ENCODE measurements at regions not wholly inside any gene's neighbourhood (a gene's known extent, or its start where the extent isn't known, plus 50 kb on each side); places are given as distances from the start of the nearest gene placed in this dataset.

- H3K9me2 ChIP-seq (replicated peaks; ENCODE audit: insufficient read depth), result no peaks in the 10 kb centered on the region
- no peak for DNase-seq (ENCODE audit: low spot score)
- H3K4me3 ChIP-seq, result no peak overlapping the region
- H3K4me2 ChIP-seq, result no peak overlapping the region
- no peaks in the 10 kb centered on the region for H3K36me3 ChIP-seq (replicated peaks; ENCODE audit: insufficient read depth, low read depth)
- H3K79me2 ChIP-seq, result no peaks in the 10 kb centered on the region
- no peaks in the 10 kb centered on the region for H4K20me1 ChIP-seq (ENCODE audit: insufficient read depth, poor library complexity, severe bottlenecking)
- no peaks in the 10 kb centered on the region for H3K27me3 ChIP-seq
- no peaks in the 10 kb centered on the region for H3K9me3 ChIP-seq (ENCODE audit: low read depth)
- no peak overlapping the region for H3K27ac ChIP-seq
- H3K4me1 ChIP-seq (ENCODE audit: insufficient read depth), result no peaks in the 10 kb centered on the region
- TF ChIP-seq EZH2phosphoT487 (IDR thresholded peaks at IDR 0.05; ENCODE audit: low read depth, severe bottlenecking, unreplicated experiment), result no peak
- no peak for TF ChIP-seq CTCF (IDR thresholded peaks at IDR 0.05; ENCODE audit: poor library complexity)
- TF ChIP-seq EZH2 (IDR thresholded peaks at IDR 0.05; ENCODE audit: borderline replicate concordance), result no peak
- H2AFZ ChIP-seq, result no peak overlapping the region
Measured at GRCh38 chr11:80970037-80970436, 1529.2 kb upstream of the TENM4 start.

GRCh38 chr11:80967649-80968048 is 1526.8 kb upstream of the TENM4 start:
- TF ChIP-seq EZH2phosphoT487 (IDR thresholded peaks at IDR 0.05; ENCODE audit: low read depth, severe bottlenecking, unreplicated experiment) (no peak), EZH2 (IDR thresholded peaks at IDR 0.05; ENCODE audit: borderline replicate concordance) (no peak), CTCF (IDR thresholded peaks at IDR 0.05; ENCODE audit: poor library complexity) (no peak)
- Histone ChIP-seq H3K4me2 (no peak overlapping the region), H2AFZ (no peak overlapping the region)

GRCh38 chr11:80960381-80961029 is 1519.7 kb upstream of the TENM4 start:
- Histone ChIP-seq H3K9me3 (ENCODE audit: low read depth) (no peaks in the 10 kb centered on the region), H3K36me3 (replicated peaks; ENCODE audit: insufficient read depth, low read depth) (no peaks in the 10 kb centered on the region), H3K4me3 (no peak overlapping the region), H3K4me2 (no peak overlapping the region), H2AFZ (no peak overlapping the region), H3K79me2 (no peaks in the 10 kb centered on the region), H3K4me1 (ENCODE audit: insufficient read depth) (no peaks in the 10 kb centered on the region), H3K9me2 (replicated peaks; ENCODE audit: insufficient read depth) (no peaks in the 10 kb centered on the region), H4K20me1 (ENCODE audit: insufficient read depth, poor library complexity, severe bottlenecking) (no peaks in the 10 kb centered on the region), H3K27ac (no peak overlapping the region), H3K27me3 (no peaks in the 10 kb centered on the region)
- WGBS (ENCODE audit: low lambda C conversion rate, missing lambda C conversion rate), result 85% methylated on average over 2 of the region's 2 CpGs
- no peak for TF ChIP-seq EZH2 (IDR thresholded peaks at IDR 0.05; ENCODE audit: borderline replicate concordance)
- no peak for TF ChIP-seq EZH2phosphoT487 (IDR thresholded peaks at IDR 0.05; ENCODE audit: low read depth, severe bottlenecking, unreplicated experiment)
- no peak for TF ChIP-seq CTCF (IDR thresholded peaks at IDR 0.05; ENCODE audit: poor library complexity)
- DNase-seq (ENCODE audit: low spot score), result no peak

More at GRCh38 chr11:80967649-80968048, 1526.8 kb upstream of the TENM4 start:
- DNase-seq (ENCODE audit: low spot score), result no peak
- H3K9me2 ChIP-seq (replicated peaks; ENCODE audit: insufficient read depth), result no peaks in the 10 kb centered on the region
- H3K79me2 ChIP-seq, result no peaks in the 10 kb centered on the region
- no peaks in the 10 kb centered on the region for H3K4me1 ChIP-seq (ENCODE audit: insufficient read depth)
- H3K27me3 ChIP-seq, result no peaks in the 10 kb centered on the region
- H3K27ac ChIP-seq, result no peak overlapping the region
- H4K20me1 ChIP-seq (ENCODE audit: insufficient read depth, poor library complexity, severe bottlenecking), result no peaks in the 10 kb centered on the region
- H3K9me3 ChIP-seq (ENCODE audit: low read depth), result no peaks in the 10 kb centered on the region
- no peaks in the 10 kb centered on the region for H3K36me3 ChIP-seq (replicated peaks; ENCODE audit: insufficient read depth, low read depth)
- whole genome bisulfite sequencing (ENCODE audit: low lambda C conversion rate, missing lambda C conversion rate), result 91% methylated on average over 5 of the region's 5 CpGs
- H3K4me3 ChIP-seq, result no peak overlapping the region
